Cardiac muscle cell (in vitro differentiated cells and primary cell): ENCODE measurements at regions not wholly inside any gene's neighbourhood (a gene's known extent, or its start where the extent isn't known, plus 50 kb on each side); places are given as distances from the start of the nearest gene placed in this dataset.

Source experiments
- DNase-seq, 2 donors: peaks; one replicate each; pipeline versions ENCODE4 v3.0.0 to v3.0.0-alpha.2; 2010 to 2017; ENCODE audit warnings: low read depth in 1 of 2, low spot score in 1 of 2
- H3K27ac ChIP-seq: fragments of 200-600 bp; sonication (generic); 2 replicates; pipeline ENCODE4 v1.5.1; 2016
- H3K27me3 ChIP-seq: fragments of 200-600 bp; sonication (generic); 2 replicates; pipeline ENCODE4 v1.6.0; 2016; ENCODE audit warnings: control low read depth
- H3K36me3 ChIP-seq: fragments of 200-600 bp; sonication (generic); 2 replicates; pipeline ENCODE4 v1.5.1; 2016; ENCODE audit warnings: control low read depth
- H3K4me1 ChIP-seq: fragments of 200-600 bp; sonication (generic); 2 replicates; pipeline ENCODE4 v1.8.1; 2017; ENCODE audit warnings: low read depth, mild to moderate bottlenecking, mixed run types
- H3K4me3 ChIP-seq: fragments of 200-600 bp; sonication (generic); 2 replicates; pipeline ENCODE4 v1.5.1; 2016; ENCODE audit warnings: mild to moderate bottlenecking
- H3K9me3 ChIP-seq: fragments of 200-600 bp; sonication (generic); 2 replicates; pipeline ENCODE4 v1.5.1; 2017; ENCODE audit warnings: low read depth, mild to moderate bottlenecking, control low read depth
- CTCF ChIP-seq: IDR thresholded peaks from 2 replicates; pipeline ENCODE4 v1.5.1; 2012; ENCODE audit warnings: low read depth, mild to moderate bottlenecking, low read length

GRCh38 chr12:85562765-85563164 lies 273.4 kb downstream of the RASSF9 start:
- H3K27ac ChIP-seq, result no peak overlapping the region

GRCh38 chr12:85564786-85565185 lies 271.4 kb downstream of the RASSF9 start:
- H3K4me3 ChIP-seq, result no peak overlapping the region
- H3K27me3 ChIP-seq, result no peaks in the 10 kb centered on the region
- DNase-seq, result no peak
- H3K36me3 ChIP-seq, result no peaks in the 10 kb centered on the region
- H3K9me3 ChIP-seq, result no peaks in the 10 kb centered on the region
- H3K27ac ChIP-seq, result no peak overlapping the region
- no peaks in the 10 kb centered on the region for H3K4me1 ChIP-seq
- TF ChIP-seq CTCF, result no peak

More at GRCh38 chr12:85562765-85563164, 273.4 kb downstream of the RASSF9 start:
- Histone ChIP-seq H3K27me3 (no peaks in the 10 kb centered on the region), H3K36me3 (no peaks in the 10 kb centered on the region), H3K9me3 (no peaks in the 10 kb centered on the region), H3K4me1 (no peaks in the 10 kb centered on the region), H3K4me3 (no peak overlapping the region)
- no peak for DNase-seq
- TF ChIP-seq CTCF, result no peak

GRCh38 chr12:85568395-85569103 lies 267.7 kb downstream of the RASSF9 start:
- Histone ChIP-seq H3K27me3 (no peaks in the 10 kb centered on the region), H3K4me3 (no peak overlapping the region), H3K27ac (no peak overlapping the region), H3K9me3 (no peaks in the 10 kb centered on the region), H3K4me1 (no peaks in the 10 kb centered on the region), H3K36me3 (no peaks in the 10 kb centered on the region)
- no peak for TF ChIP-seq CTCF
- DNase-seq, result no peak

- Histone ChIP-seq H3K27ac (no peak overlapping the region), H3K27me3 (no peaks in the 10 kb centered on the region), H3K4me3 (no peak overlapping the region), H3K4me1 (no peaks in the 10 kb centered on the region), H3K9me3 (no peaks in the 10 kb centered on the region), H3K36me3 (no peaks in the 10 kb centered on the region)
- no peak for TF ChIP-seq CTCF
- DNase-seq, result no peak
Observed at GRCh38 chr12:85569261-85569660, 266.9 kb downstream of the RASSF9 start.

GRCh38 chr12:85572956-85573355 lies 263.3 kb downstream of the RASSF9 start:
- Histone ChIP-seq H3K27me3 (no peaks in the 10 kb centered on the region), H3K36me3 (no peaks in the 10 kb centered on the region), H3K9me3 (no peaks in the 10 kb centered on the region), H3K27ac (no peak overlapping the region), H3K4me1 (no peaks in the 10 kb centered on the region), H3K4me3 (no peak overlapping the region)
- DNase-seq, result no peak
- TF ChIP-seq CTCF, result no peak
